B cell (primary cell): ENCODE measurements at regions not wholly inside any gene's neighbourhood (a gene's known extent, or its start where the extent isn't known, plus 50 kb on each side); places are given as distances from the start of the nearest gene placed in this dataset.

Experiments
- ATAC-seq: fragments of 200-7000 bp; cut with Tn5 transposase; one replicate; pipeline ENCODE4 v1.10.0; 2021; ENCODE audit warnings: low read depth, mild to moderate bottlenecking, moderate number of reproducible peaks, moderate library complexity
- CTCF ChIA-PET: fragments of 350-600 bp; sonication (Branson Sonifier 250); formaldehyde crosslinking; loops from one replicate; lab custom pipeline; 2021; ENCODE audit warnings: antibody characterized with exemption, inconsistent platforms; lab: Charles Lee
- POLR2A ChIA-PET: fragments of 350-600 bp; sonication (Branson Sonifier 250); formaldehyde crosslinking; loops from one replicate; lab custom pipeline; 2021; ENCODE audit warnings: antibody characterized with exemption; lab: Charles Lee
- DNase-seq: peaks from one replicate; pipeline ENCODE4 v3.0.0; 2013
- H2AFZ ChIP-seq: 2 replicates; pipeline ENCODE4 v1.6.1; 2012; ENCODE audit warnings: mild to moderate bottlenecking, low read depth, low read length; ENCODE audit not compliant: insufficient read depth, poor library complexity, severe bottlenecking
- H3K27ac ChIP-seq, 2 donors: 1 replicate in 1 of 2; 2 replicates in 1 of 2; pipeline ENCODE4 v1.5.1; 2012 to 2013; ENCODE audit warnings: low read length in 2 of 2, mild to moderate bottlenecking in 2 of 2, moderate library complexity in 1 of 2
- H3K27me3 ChIP-seq, 4 experiments: fragments of 200-600 bp in 1 of 4; sonication (generic) in 1 of 4; replicated peaks in 1 of 4; 1 replicate in 2 of 4; 2 replicates in 2 of 4; pipeline versions ENCODE4 v1.6.1 to v1.7.0; 2013 to 2016; ENCODE audit warnings: low read length in 3 of 4, mild to moderate bottlenecking in 2 of 4, mixed read lengths in 1 of 4, moderate library complexity in 1 of 4; ENCODE audit not compliant: insufficient read depth in 4 of 4, control insufficient read depth in 3 of 4; ENCODE audit errors: control extremely low read depth in 1 of 4
- H3K36me3 ChIP-seq, 2 experiments: replicated peaks in 1 of 2; 1 replicate in 1 of 2; 2 replicates in 1 of 2; pipeline versions ENCODE4 v1.6.1 to v1.7.1; 2013; ENCODE audit warnings: low read length in 1 of 2; ENCODE audit not compliant: insufficient read depth in 2 of 2, control insufficient read depth in 1 of 2; ENCODE audit errors: control extremely low read depth in 1 of 2, extremely low read depth in 1 of 2
- H3K4me1 ChIP-seq, 2 donors: fragments of 200-600 bp in 1 of 2; sonication (generic) in 1 of 2; 1 replicate in 1 of 2; 2 replicates in 1 of 2; pipeline versions ENCODE4 v1.5.1 to v1.6.1; 2013 to 2017; ENCODE audit warnings: low read length in 2 of 2; ENCODE audit not compliant: control insufficient read depth in 2 of 2, insufficient read depth in 2 of 2
- H3K4me2 ChIP-seq: replicated peaks from 2 replicates; pipeline ENCODE3; 2012; ENCODE audit warnings: mild to moderate bottlenecking, low read depth, low read length; ENCODE audit not compliant: poor library complexity, severe bottlenecking
- H3K4me3 ChIP-seq, 5 experiments: fragments of 200-600 bp in 1 of 5; sonication (generic) in 1 of 5; 1 replicate in 3 of 5; 2 replicates in 2 of 5; pipeline versions ENCODE4 v1.5.1 to v1.7.0; 2011 to 2016; ENCODE audit warnings: low read length in 4 of 5, mild to moderate bottlenecking in 4 of 5, low read depth in 2 of 5, control low read depth in 1 of 5, moderate library complexity in 1 of 5; ENCODE audit not compliant: insufficient read depth in 1 of 5; ENCODE audit errors: control extremely low read depth in 1 of 5, extremely low read depth in 1 of 5
- H3K79me2 ChIP-seq: fragments of 200-600 bp; sonication (generic); one replicate; pipeline ENCODE4 v1.6.0; 2016; ENCODE audit warnings: low read length; ENCODE audit not compliant: control insufficient read depth, insufficient read depth
- H3K9ac ChIP-seq: fragments of 200-600 bp; sonication (generic); 2 replicates; pipeline ENCODE4 v1.6.1; 2017; ENCODE audit warnings: mild to moderate bottlenecking, low read length, moderate library complexity
- H3K9me3 ChIP-seq, 3 donors: one replicate each; pipeline versions ENCODE4 v1.6.1 to v1.7.1; 2013; ENCODE audit warnings: low read length in 2 of 3; ENCODE audit not compliant: control insufficient read depth in 2 of 3, insufficient read depth in 1 of 3; ENCODE audit errors: control extremely low read depth in 1 of 3
- H4K20me1 ChIP-seq: 2 replicates; pipeline ENCODE4 v1.6.0; 2012; ENCODE audit warnings: mild to moderate bottlenecking, low read length; ENCODE audit not compliant: insufficient read depth, control insufficient read depth, poor library complexity, severe bottlenecking
- H3K27ac Mint-ChIP-seq: one replicate; pipeline ENCODE4 v1.8.0; 2021; ENCODE audit warnings: mixed read lengths
- H3K27me3 Mint-ChIP-seq: one replicate; pipeline ENCODE4 v1.8.0; 2021; ENCODE audit warnings: mixed read lengths
- H3K4me1 Mint-ChIP-seq: one replicate; pipeline ENCODE4 v1.8.0; 2021; ENCODE audit warnings: mixed read lengths
- H3K4me3 Mint-ChIP-seq: one replicate; pipeline ENCODE4 v1.8.0; 2021; ENCODE audit warnings: mixed read lengths
- H3K9me3 Mint-ChIP-seq: one replicate; pipeline ENCODE4 v1.8.0; 2022; ENCODE audit warnings: mixed read lengths; ENCODE audit not compliant: insufficient read depth
- EZH2 ChIP-seq: IDR thresholded peaks from 2 replicates; pipeline ENCODE4 v1.6.1; 2012; ENCODE audit warnings: borderline replicate concordance, low read depth, mild to moderate bottlenecking, moderate library complexity, low read length; ENCODE audit not compliant: insufficient read depth, poor library complexity, severe bottlenecking
- WGBS: methylation state at CpG from one replicate; pipeline ENCODE4 v1.1.5; 2013; ENCODE audit warnings: missing lambda C conversion rate; ENCODE audit not compliant: insufficient coverage; 5-methylcytosine and 5-hydroxymethylcytosine counted together
- intact Hi-C: fragments of 100-400 bp; cut with micrococcal nuclease; formaldehyde crosslinking; loops from one replicate; pipeline ENCODE4 v1.10.0; 2022
- TF ChIP-seq, protein P1 (sequence below): fragments of 200-600 bp; IDR thresholded peaks from one replicate; pipeline ENCODE4 v1.8.0; 2022; ENCODE audit warnings: antibody characterized with exemption, mild to moderate bottlenecking

DNA sequence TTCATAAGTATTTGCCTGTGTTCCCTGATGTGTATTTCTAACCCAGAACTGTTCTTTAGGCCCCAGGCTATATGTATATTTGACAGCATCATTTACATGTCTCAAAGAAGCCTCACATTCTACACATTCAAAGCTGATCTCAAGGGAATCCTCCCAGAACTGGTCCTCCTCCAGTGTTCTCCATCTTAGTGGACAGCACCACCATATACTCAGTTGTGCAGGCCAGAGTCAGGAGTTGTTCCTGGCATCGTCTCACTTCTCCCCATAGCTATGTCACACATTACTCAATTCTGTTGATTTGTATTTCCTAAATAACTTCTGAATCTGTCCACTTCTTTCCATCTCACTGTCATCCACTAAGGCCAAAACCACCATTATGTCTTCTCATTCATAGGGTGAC is 82.8 kb upstream of the TRPC3 start:
- H3K27me3 Mint-ChIP-seq, result peaks cover 17% of the 10 kb centered on the region
- Histone ChIP-seq H3K9me3 (no peaks in the 10 kb centered on the region), H3K36me3 (no peaks in the 10 kb centered on the region), H3K9ac (no peak overlapping the region), H3K4me2 (no peak overlapping the region), H2AFZ (no peak overlapping the region), H3K79me2 (no peaks in the 10 kb centered on the region), H3K27me3 (peaks cover 0 to 4% (median 0%) of the 10 kb centered on the region in 4 experiments), H4K20me1 (no peaks in the 10 kb centered on the region), H3K4me3 (no peak overlapping the region), H3K4me1 (no peaks in the 10 kb centered on the region), H3K27ac (no peak overlapping the region)
- POLR2A ChIA-PET, result no interaction called here
- no peaks in the 10 kb centered on the region for H3K4me1 Mint-ChIP-seq
- no peak for DNase-seq
- ATAC-seq, result no peak
- CTCF ChIA-PET, result no interaction called here
- 100% methylated on average over 1 of the region's 1 CpG for WGBS
- H3K9me3 Mint-ChIP-seq, result peaks cover 4% of the 10 kb centered on the region
- intact Hi-C loops, result no loop called here
- no peak for TF ChIP-seq EZH2
- TF ChIP-seq, protein P1, sequence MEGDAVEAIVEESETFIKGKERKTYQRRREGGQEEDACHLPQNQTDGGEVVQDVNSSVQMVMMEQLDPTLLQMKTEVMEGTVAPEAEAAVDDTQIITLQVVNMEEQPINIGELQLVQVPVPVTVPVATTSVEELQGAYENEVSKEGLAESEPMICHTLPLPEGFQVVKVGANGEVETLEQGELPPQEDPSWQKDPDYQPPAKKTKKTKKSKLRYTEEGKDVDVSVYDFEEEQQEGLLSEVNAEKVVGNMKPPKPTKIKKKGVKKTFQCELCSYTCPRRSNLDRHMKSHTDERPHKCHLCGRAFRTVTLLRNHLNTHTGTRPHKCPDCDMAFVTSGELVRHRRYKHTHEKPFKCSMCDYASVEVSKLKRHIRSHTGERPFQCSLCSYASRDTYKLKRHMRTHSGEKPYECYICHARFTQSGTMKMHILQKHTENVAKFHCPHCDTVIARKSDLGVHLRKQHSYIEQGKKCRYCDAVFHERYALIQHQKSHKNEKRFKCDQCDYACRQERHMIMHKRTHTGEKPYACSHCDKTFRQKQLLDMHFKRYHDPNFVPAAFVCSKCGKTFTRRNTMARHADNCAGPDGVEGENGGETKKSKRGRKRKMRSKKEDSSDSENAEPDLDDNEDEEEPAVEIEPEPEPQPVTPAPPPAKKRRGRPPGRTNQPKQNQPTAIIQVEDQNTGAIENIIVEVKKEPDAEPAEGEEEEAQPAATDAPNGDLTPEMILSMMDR, result no peak
- no peak overlapping the region for H3K4me3 Mint-ChIP-seq
- no peak overlapping the region for H3K27ac Mint-ChIP-seq

DNA sequence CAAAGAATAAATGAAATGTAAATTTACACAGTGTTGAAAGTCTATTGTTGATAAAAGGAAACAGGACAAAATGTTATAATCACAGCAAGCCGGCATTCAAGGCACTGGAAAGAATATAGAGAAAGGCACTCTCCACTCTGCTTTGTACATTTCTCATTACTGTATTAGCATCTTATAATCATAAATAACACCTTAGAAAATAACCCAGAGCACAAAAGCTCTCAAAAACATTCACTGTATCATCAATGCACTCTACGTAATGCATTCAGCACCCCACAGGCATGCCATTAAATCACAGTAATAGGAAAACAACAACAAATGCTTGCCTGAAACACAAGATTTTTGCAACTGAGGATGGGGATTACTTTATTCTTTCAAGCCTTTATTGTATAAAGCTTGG is 75.3 kb upstream of the TRPC3 start:
- ChIA-PET CTCF (no interaction called here), POLR2A (no interaction called here)
- H3K27me3 ChIP-seq, result no peaks in the 10 kb centered on the region
- H2AFZ ChIP-seq, result no peak overlapping the region
- peaks cover 4% of the 10 kb centered on the region for H3K9me3 Mint-ChIP-seq
- H4K20me1 ChIP-seq, result no peaks in the 10 kb centered on the region
- no peak overlapping the region for H3K27ac ChIP-seq
- ATAC-seq (no peak), DNase-seq (no peak)
- H3K4me3 Mint-ChIP-seq, result no peak overlapping the region
- H3K9ac ChIP-seq, result no peak overlapping the region
- H3K4me1 ChIP-seq, result no peaks in the 10 kb centered on the region
- no peak overlapping the region for H3K27ac Mint-ChIP-seq
- no peak overlapping the region for H3K4me2 ChIP-seq
- peaks cover 0 to 6% (median 0%) of the 10 kb centered on the region in 3 donors for H3K9me3 ChIP-seq
- no peaks in the 10 kb centered on the region for H3K27me3 Mint-ChIP-seq
- no peaks in the 10 kb centered on the region for H3K36me3 ChIP-seq
- intact Hi-C loops, result no loop called here
- no CpG with 5 or more reads among the region's 2 CpGs for WGBS
- no peak overlapping the region for H3K4me3 ChIP-seq
- TF ChIP-seq, protein P1, result no peak
- no peaks in the 10 kb centered on the region for H3K4me1 Mint-ChIP-seq
- H3K79me2 ChIP-seq, result no peaks in the 10 kb centered on the region
